K562 (cell line): ENCODE measurements at regions not wholly inside any gene's neighbourhood (a gene's known extent, or its start where the extent isn't known, plus 50 kb on each side); places are given as distances from the start of the nearest gene placed in this dataset.

Experiments
- GABPB1 ChIP-seq: sonication (generic); formaldehyde crosslinking; IDR thresholded peaks from 2 replicates; pipeline ENCODE4 v1.8.0; 2022; ENCODE audit warnings: mild to moderate bottlenecking, missing genetic modification reagents
- NR2C2 ChIP-seq, 2 experiments: fragments of 200-800 bp in 1 of 2; sonication (Bioruptor generic) in 1 of 2; sonication (generic) in 1 of 2; formaldehyde crosslinking in 1 of 2; IDR thresholded peaks; 2 replicates each; pipeline versions ENCODE4 v1.6.1 to v1.8.0; 2016 to 2022; ENCODE audit warnings: mild to moderate bottlenecking in 1 of 2, missing compliant biosample characterization in 1 of 2, missing genetic modification characterization in 1 of 2, missing genetic modification reagents in 1 of 2
- PYGO2 ChIP-seq: fragments of 450-650 bp; IDR thresholded peaks from 2 replicates; pipeline ENCODE4 v1.6.1; 2016; ENCODE audit warnings: mild to moderate bottlenecking, missing genetic modification characterization, moderate library complexity, missing compliant biosample characterization
- SP2 ChIP-seq: IDR thresholded peaks from 2 replicates; pipeline ENCODE4 v1.6.1; 2011; ENCODE audit warnings: mild to moderate bottlenecking, low read depth, low read length, moderate library complexity; ENCODE audit not compliant: poor library complexity, severe bottlenecking; ENCODE audit errors: extremely low read depth
- TFAP4 ChIP-seq: sonication (generic); formaldehyde crosslinking; IDR thresholded peaks from 2 replicates; pipeline ENCODE4 v1.8.0; 2022; ENCODE audit warnings: missing genetic modification reagents, mild to moderate bottlenecking, moderate library complexity, borderline replicate concordance
- ZC3H11A ChIP-seq: IDR thresholded peaks from 2 replicates; pipeline ENCODE4 v1.6.1; 2012; ENCODE audit warnings: low read depth, low read length, improper control_type of control experiment
- ZNF274 ChIP-seq: IDR thresholded peaks from 2 replicates; pipeline ENCODE4 v1.6.1; 2011; ENCODE audit warnings: low read depth, mild to moderate bottlenecking, low read length, moderate library complexity, borderline replicate concordance
- TF ChIP-seq, protein P1 (sequence below): fragments of 150-350 bp; IDR thresholded peaks from 2 replicates; pipeline ENCODE4 v1.6.1; 2014; ENCODE audit warnings: low read depth, mild to moderate bottlenecking, low read length, borderline replicate concordance

DNA sequence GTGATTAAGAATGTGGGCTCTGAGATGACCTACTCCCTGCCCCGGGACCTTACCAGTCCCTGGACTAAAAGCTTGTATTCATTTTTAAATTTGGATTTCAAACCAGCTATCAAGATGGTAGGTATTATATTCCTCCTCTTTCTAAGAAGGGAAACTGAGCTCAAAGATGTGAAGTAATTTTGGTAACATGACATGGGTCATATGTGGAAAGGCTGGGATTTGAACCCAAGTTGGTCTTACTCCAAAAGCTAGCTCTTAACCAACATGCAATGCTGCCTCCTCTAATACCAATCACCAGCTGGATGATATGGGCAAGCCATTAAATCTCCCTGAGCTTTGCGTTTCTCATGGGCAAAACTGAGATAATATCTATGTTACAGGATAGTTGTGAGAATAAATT lies 166.4 kb upstream of the SLC38A2 start:
- TF ChIP-seq NR2C2 (CRISPR knock-in tag; IDR thresholded peaks at IDR 0.05), result no peak
- TF ChIP-seq NR2C2 (tag; IDR thresholded peaks at IDR 0.05), result no peak
- TF ChIP-seq TFAP4, result no peak
- TF ChIP-seq GABPB1 (CRISPR knock-in tag), result no peak
- TF ChIP-seq ZNF274, result no peak
- TF ChIP-seq SP2, result no peak
- no peak for TF ChIP-seq ZC3H11A
- TF ChIP-seq PYGO2 (tag), result no peak
- TF ChIP-seq, protein P1, sequence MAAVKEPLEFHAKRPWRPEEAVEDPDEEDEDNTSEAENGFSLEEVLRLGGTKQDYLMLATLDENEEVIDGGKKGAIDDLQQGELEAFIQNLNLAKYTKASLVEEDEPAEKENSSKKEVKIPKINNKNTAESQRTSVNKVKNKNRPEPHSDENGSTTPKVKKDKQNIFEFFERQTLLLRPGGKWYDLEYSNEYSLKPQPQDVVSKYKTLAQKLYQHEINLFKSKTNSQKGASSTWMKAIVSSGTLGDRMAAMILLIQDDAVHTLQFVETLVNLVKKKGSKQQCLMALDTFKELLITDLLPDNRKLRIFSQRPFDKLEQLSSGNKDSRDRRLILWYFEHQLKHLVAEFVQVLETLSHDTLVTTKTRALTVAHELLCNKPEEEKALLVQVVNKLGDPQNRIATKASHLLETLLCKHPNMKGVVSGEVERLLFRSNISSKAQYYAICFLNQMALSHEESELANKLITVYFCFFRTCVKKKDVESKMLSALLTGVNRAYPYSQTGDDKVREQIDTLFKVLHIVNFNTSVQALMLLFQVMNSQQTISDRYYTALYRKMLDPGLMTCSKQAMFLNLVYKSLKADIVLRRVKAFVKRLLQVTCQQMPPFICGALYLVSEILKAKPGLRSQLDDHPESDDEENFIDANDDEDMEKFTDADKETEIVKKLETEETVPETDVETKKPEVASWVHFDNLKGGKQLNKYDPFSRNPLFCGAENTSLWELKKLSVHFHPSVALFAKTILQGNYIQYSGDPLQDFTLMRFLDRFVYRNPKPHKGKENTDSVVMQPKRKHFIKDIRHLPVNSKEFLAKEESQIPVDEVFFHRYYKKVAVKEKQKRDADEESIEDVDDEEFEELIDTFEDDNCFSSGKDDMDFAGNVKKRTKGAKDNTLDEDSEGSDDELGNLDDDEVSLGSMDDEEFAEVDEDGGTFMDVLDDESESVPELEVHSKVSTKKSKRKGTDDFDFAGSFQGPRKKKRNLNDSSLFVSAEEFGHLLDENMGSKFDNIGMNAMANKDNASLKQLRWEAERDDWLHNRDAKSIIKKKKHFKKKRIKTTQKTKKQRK, result no peak
